HG02885 (cell line): ENCODE measurements at regions not wholly inside any gene's neighbourhood (a gene's known extent, or its start where the extent isn't known, plus 50 kb on each side); places are given as distances from the start of the nearest gene placed in this dataset.

ENCODE experiments used
- ATAC-seq: cut with Tn5 transposase; IDR thresholded peaks from one replicate; pipeline ENCODE4 v1.9.1; 2021; ENCODE audit warnings: mild to moderate bottlenecking; ENCODE audit not compliant: unreplicated experiment, poor library complexity

DNA sequence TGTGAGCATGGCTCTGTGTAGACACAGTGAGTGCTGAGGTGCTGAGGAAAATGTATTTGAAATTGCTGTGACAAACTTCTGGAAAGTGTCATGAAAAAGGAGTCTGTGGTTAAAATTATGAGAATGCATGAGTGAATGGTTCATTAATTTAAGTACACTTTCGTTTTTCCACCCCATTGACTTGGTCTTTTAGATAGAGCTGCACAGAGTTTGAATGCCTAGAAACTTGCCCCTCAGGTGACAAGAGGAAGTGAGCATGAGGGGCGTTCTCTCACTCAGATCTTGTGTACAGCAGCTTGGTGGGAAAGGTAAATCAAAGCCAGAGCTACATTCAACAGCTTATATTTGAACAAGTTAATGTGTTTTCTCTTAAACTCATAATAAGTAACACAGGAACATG, 296.8 kb downstream of the WDR72 start:
- no peak for ATAC-seq

- ATAC-seq, result no peak
Measured at GRCh38 chr15:53461677-53462076, 297.8 kb downstream of the WDR72 start.

DNA sequence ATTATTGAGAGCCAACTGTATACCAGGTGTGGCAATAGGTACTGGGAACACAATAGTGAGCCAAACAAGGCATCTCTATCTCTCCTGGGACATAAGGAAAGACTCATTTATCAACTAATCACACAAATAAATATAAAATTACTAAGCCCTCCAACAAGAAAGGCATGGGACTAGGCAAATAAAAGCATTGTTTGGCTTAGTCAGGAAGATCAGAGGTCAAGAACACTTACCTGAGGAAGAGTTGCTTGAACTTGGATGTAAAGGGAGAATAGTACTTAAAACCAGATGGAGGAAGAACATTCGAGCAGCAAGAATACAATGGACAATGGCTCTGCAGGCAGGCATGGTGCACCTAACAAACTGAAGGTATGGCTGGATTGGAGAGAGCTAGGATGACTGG, 300.7 kb downstream of the WDR72 start:
- ATAC-seq, result no peak

DNA sequence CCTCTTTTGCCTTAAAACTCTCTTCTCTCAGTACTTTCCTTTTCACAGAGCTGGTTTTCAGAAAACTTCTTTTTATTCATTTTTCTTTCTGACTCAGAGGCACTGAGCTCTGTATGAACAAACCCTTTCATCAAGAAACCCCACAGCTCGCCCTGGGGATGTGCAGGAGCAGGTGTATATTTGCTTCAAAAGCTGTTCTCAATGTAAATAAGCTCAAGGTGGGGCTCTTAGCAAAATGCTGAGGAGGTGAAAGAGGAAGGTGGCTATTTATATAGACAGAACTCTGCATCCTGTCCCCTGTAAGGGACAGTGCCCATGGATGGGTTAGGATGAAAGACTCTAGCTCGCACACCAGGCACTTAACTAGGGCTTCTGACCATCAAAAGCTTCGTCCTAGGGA, 302.0 kb downstream of the WDR72 start:
- no peak for ATAC-seq

DNA sequence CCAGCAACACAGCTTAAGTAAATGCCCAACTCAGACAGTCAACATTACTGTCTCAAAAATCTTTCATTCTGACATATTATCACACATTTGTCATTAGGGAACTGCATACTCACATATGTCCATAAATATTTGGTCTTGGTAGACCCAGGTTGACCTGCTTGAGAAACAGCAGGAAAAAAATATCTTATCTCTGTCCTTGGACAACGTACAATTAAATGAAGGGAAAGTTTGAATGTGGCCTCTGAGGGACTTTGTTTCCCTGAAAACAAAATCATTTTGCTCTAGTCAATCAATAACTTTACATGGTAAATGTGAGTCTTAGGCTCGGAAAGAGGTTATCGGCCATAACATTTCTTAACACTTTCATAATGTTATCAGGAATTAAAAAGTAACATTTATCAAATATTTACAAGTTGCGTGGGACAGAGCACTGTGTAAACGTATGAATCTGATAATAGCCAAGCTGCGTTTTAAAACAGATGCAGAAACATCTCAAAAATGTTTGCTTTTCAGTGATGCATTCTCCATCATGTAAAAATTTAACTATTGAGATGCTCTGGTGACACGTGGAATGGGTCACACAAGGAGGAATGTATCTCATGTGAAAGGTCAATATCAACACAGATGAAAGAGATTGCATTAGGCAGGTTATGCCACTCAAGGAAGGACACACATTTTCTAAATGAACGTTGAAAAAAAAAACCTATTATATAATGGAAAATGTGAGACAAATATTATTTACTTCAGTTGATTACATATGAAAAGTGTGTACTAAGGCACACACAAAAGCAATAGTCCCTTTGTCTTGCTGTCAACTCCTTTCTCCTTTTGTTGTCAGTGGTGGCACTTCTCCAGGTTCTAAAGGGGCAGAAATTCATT, 304.4 kb downstream of the WDR72 start:
- no peak for ATAC-seq

DNA sequence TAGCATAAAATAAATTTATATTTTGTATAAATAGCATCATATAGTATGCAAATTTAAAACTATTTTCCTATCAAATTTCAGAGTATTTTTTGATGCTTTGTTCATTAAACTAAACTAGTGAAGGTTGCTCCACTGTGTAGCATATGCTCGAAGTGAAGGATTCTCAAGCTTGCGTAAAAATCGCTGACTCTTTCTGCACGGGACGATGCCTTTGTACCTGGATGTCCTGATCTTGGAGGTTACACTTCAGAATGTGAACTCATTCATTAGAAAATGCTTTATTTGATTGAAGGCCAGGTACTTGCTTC, 305.0 kb downstream of the WDR72 start:
- ATAC-seq, result no peak

DNA sequence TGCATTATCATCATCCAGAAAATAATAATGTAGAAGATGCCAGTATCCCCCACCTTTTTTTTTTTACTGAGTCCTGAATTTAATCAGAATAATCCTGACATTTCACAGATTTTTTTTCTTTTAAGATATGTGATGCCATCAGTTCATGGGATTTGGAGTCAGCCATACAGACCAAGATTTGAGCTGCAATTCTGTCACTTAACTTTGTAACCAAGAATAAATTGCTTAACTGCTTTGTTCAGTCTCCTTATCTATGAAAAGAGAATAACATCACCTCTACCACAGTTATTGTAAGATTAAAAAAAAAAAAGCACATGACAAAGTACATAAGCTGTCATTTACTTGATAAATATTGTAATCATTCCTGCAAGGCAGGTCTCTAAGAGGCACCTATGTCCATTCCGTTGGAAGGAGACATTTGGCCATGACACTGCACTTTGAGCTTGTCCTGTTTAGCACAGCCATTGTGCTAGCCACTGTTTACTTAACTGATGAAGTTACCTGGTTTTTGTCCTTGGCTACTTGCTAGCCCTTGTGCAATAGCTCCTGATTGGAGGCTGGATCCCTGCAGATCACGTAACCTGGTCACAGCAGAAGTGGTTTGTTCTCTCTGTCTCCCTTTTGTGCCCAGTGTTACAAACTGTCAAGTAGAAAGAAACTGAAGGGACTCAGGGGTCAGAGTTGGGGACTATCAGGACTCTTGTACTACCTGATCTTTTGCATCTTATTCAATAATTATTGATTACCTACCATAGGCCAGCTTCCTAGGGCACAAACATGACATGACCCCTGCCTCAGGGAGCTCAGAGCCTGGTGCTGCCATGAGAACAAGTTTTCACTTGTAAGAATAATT, 306.0 kb downstream of the WDR72 start:
- ATAC-seq, result no peak

GRCh38 chr15:53448232-53449015, 311.0 kb downstream of the WDR72 start:
- no peak for ATAC-seq

DNA sequence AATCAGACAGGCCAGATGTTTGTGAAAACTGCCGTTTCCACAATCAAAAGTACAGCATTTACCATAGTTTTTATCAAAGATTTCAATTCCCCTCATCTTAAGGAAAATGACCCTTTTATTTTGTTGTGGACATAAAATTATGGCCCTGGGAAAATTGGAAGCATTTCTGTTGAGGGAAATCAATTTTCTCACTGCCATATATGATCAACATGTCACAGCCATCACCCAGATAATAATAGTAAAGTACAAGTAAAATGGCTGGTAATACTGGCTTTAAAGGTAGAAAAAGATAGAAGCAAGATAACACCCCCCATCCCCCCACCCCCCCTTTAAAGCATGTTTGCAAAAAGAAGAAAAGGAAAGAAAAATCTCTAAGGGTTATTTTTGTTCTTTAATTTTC, 311.7 kb downstream of the WDR72 start:
- ATAC-seq, result no peak

DNA sequence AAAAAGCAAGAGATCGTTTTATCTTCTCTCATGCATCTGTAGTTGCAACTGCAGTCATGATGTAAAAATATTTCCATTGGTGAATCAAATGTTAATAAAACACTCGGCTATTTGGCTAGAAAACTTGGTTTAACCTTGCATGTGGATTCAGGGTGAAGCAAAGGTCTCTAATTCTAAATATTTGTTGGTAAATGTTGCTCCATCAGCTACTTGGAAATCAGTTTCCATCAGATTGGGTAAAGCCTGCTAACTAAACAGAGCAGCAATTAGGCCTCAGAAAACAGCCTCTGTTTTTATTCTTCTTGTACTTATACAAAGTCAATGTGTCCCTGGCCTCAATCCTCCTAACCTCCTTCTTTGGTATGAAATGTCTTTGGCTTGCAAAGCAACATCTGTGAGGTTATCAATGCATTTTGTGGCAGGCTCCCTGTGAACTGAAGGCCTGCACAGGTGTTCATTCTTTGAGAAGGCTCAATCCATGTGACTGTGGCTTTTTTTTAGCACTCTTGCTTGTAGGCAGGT, 312.3 kb downstream of the WDR72 start:
- ATAC-seq, result no peak

GRCh38 chr15:53446376-53446775, 313.1 kb downstream of the WDR72 start:
- ATAC-seq, result no peak

GRCh38 chr15:53445531-53445930, 313.9 kb downstream of the WDR72 start:
- ATAC-seq, result no peak

DNA sequence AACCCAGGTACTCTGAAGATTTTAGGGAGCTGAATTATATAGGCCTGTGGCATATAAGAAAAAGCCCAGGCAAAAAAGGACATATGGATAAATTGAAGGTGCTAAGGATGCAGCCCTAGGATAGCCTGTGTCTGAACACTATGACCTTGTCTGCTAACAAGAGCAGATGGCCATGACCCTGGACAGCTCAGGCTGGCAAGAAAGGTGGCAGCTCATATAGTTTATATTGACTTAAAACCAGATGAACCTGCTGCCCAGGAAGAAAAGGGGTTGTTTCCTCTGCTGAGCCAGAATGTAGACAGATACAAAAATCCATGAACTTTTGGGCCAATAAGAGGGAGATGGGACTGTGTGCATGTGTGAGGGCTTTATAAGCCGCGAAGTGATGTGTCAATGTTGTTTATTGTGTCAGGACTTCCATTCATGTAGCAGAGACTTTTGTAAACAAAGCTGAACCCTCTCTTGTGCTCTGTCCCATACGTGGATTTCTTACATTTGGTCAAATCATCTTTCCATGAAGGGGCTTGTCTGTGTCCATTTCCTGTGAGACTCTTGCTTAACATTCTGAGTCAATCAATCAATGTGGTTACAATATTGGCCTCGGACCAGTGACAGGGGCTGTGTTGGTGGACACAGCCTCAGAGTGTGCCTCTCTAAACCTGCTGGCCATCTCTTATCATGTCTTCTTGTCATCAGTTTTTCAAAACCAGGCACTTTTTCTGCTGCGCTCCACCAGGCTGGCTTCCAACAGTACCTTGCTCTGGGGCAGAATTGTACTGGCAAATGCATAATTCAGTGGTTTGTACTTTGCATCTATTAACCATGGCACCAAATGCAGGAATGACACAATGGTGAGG, 321.2 kb downstream of the WDR72 start:
- ATAC-seq, result no peak

DNA sequence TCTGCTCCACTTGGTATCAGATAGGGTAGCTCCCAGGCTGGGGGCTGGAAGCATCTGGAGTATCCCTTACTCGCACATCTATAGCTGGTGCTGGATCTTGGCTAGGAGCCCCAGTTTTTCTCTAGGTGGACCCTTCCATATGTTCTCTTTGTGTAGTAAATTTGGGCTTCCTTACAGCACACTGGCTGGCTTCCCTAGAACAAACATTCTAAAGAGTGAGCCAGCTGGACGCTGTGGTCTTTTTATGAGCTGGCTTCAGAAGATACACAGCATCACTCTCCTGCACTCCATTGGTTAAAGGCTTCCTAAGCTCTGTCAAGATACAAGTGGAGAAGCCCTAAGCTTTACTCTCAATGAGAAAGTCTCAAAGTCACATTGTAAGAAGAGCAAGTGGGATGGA, 322.1 kb downstream of the WDR72 start:
- ATAC-seq, result no peak

- no peak for ATAC-seq
Measured at GRCh38 chr15:53434174-53434678, 325.2 kb downstream of the WDR72 start.

GRCh38 chr15:53416219-53416940, 343.1 kb downstream of the WDR72 start:
- no peak for ATAC-seq

GRCh38 chr15:53414167-53414566, 345.3 kb downstream of the WDR72 start:
- ATAC-seq, result no peak

DNA sequence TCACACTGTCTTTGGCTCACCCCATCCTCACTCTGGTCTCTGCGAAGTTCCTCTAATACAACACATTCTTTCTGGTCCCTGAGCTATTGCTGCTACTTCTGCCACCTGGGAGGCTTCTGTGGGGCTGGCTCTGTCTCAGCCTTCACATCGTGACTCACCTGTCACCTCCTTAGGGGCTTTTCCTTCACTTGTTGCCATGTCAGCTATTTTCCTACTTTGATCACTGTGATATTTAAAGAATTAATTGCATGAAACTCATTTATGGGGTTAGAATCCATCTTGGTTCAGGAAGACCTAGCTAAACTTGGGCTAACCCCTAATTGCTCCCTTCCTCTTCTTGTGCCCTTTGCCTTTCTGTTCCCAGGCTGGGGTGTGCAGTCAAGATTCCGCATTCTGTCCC, 346.9 kb downstream of the WDR72 start:
- ATAC-seq, result no peak

DNA sequence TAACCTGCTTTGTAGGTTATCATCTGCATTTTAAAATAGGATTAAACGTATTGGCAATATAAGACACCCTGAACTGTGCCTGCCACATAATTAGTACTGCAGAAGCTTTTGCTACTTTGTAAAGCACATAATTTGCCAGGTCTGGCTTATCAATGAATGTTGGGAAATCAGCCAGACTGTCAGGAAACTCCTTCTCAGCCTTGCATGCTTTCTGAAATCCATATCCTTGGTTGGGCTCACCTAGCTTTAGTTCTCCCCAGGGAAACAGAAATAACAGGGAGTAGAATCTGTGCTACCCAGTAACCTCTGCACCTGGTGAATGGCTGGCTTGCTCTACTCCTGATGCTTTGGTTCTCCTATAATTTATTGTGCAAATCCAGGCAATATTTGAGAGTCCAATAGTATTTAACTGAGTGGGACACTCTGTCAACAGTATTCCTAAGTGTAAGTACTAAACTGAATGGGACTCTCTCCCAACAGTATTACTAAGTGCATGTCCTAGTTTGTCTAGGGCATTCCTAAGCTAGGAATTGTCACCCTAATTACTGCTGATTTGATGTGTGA, 354.5 kb downstream of the WDR72 start:
- ATAC-seq, result no peak
